Kidney epithelial cell (primary cell): ENCODE measurements at regions not wholly inside any gene's neighbourhood (a gene's known extent, or its start where the extent isn't known, plus 50 kb on each side); places are given as distances from the start of the nearest gene placed in this dataset.

Experiments
- DNase-seq: peaks from one replicate; pipeline ENCODE4 v3.0.0-alpha.2; 2010; ENCODE audit warnings: low read depth
- H3K27me3 ChIP-seq: 2 replicates; pipeline ENCODE4 v1.6.0; 2011; ENCODE audit warnings: low read length; ENCODE audit not compliant: control insufficient read depth, insufficient read depth
- H3K36me3 ChIP-seq: 2 replicates; pipeline ENCODE4 v1.5.1; 2011; ENCODE audit warnings: low read length; ENCODE audit not compliant: control insufficient read depth, insufficient read depth
- H3K4me3 ChIP-seq: 2 replicates; pipeline ENCODE4 v1.5.1; 2011; ENCODE audit warnings: low read depth, mild to moderate bottlenecking, control low read depth, low read length
- TF ChIP-seq, protein P1 (sequence below): IDR thresholded peaks from 2 replicates; pipeline ENCODE4 v1.5.1; 2011; ENCODE audit warnings: mild to moderate bottlenecking, moderate library complexity, low read length, control low read depth, inconsistent platforms; ENCODE audit not compliant: insufficient read depth, poor library complexity, severe bottlenecking

DNA sequence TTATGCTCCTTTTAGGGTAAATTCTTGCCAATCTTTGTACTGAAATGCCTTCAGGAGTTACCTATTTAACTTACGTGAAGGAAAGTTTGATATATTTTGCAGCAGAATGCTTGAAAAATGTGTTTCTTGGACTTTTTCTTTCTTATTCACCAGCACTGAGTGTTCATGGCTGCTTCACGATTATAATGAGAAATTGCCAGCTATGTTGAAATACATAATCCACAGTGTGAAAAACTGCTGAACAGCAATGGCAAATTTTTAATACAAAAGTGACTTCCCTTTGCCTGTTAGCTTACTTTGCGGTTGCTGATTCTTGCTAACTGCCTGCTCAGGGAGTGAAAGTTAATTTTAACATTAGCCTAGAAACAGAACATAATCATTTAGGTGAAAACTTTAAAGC, 153.8 kb upstream of the SLC4A4 start:
- TF ChIP-seq, protein P1, sequence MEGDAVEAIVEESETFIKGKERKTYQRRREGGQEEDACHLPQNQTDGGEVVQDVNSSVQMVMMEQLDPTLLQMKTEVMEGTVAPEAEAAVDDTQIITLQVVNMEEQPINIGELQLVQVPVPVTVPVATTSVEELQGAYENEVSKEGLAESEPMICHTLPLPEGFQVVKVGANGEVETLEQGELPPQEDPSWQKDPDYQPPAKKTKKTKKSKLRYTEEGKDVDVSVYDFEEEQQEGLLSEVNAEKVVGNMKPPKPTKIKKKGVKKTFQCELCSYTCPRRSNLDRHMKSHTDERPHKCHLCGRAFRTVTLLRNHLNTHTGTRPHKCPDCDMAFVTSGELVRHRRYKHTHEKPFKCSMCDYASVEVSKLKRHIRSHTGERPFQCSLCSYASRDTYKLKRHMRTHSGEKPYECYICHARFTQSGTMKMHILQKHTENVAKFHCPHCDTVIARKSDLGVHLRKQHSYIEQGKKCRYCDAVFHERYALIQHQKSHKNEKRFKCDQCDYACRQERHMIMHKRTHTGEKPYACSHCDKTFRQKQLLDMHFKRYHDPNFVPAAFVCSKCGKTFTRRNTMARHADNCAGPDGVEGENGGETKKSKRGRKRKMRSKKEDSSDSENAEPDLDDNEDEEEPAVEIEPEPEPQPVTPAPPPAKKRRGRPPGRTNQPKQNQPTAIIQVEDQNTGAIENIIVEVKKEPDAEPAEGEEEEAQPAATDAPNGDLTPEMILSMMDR: no peak
- Histone ChIP-seq H3K4me3 (no peak overlapping the region), H3K27me3 (no peaks in the 10 kb centered on the region), H3K36me3 (no peaks in the 10 kb centered on the region)
- no peak for DNase-seq

DNA sequence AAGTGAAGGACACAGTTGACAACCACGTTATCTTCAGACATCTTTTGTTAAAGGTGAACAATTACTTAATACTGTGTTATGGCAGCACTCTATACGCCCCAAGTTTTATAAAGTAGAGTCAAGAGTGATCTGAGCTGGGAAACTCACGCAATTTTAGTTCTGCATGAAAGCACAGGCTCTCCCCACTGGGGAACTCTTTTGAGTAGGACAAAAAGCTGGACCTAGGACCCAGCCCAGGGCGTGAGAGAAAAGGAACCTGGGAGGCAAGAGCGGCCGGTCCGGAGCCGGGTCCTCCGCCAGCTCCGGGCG, 152.6 kb upstream of the SLC4A4 start:
- no peaks in the 10 kb centered on the region for H3K36me3 ChIP-seq
- no peaks in the 10 kb centered on the region for H3K27me3 ChIP-seq
- DNase-seq: no peak
- TF ChIP-seq, protein P1: no peak
- peak overlapping the region; percentile 83 for H3K4me3 ChIP-seq

GRCh38 chr4:71186566-71187403, 152.0 kb upstream of the SLC4A4 start:
- TF ChIP-seq, protein P1: no peak
- DNase-seq: no peak
- H3K36me3 ChIP-seq: no peaks in the 10 kb centered on the region
- H3K4me3 ChIP-seq: peak overlapping the region; percentile 83
- H3K27me3 ChIP-seq: no peaks in the 10 kb centered on the region

DNA sequence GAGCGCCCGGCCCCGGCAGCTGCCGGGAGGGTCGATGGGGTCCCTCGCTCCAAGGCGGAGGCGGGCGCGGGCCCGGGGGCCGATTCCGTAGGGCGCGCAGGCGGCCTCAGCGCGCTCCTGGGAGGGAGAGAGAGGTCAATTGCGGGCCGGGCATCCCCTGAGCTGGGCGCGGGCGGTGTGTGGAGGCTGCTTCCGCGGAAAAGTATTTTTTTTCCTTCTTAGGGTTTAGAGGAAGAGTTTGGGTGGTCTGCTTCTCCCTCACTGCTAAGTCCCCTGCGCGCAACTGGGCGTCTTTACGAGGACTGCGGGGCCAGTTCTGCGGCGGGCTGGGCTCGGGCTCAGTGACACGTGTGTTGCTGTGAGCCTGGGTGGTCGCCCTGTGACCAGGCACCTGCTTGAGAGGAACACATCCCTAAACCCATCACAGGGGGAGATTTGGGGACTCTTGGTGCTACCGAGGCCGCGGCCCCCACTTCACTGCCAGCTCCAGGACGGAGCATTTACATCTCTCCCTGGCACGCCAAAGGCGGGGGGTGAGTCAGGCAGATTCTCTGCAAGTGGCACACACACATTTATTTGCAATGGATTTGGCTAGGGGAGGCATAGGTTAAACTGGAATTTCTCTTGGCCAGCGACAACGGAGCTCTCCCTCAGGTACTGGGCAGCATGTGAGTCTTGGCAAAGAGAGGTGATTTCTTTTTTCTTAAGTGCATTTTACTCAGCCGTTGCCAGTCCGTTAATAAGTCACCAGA, 151.2 kb upstream of the SLC4A4 start:
- Histone ChIP-seq H3K27me3 (no peaks in the 10 kb centered on the region), H3K36me3 (no peaks in the 10 kb centered on the region), H3K4me3 (peak overlapping the region; percentile 83)
- peak; percentile 86 for DNase-seq
- TF ChIP-seq, protein P1: no peak

GRCh38 chr4:71188156-71188640, 150.6 kb upstream of the SLC4A4 start:
- TF ChIP-seq, protein P1: peak; percentile 30
- no peak for DNase-seq
- no peaks in the 10 kb centered on the region for H3K27me3 ChIP-seq
- no peaks in the 10 kb centered on the region for H3K36me3 ChIP-seq
- peak overlapping the region; percentile 83 for H3K4me3 ChIP-seq

DNA sequence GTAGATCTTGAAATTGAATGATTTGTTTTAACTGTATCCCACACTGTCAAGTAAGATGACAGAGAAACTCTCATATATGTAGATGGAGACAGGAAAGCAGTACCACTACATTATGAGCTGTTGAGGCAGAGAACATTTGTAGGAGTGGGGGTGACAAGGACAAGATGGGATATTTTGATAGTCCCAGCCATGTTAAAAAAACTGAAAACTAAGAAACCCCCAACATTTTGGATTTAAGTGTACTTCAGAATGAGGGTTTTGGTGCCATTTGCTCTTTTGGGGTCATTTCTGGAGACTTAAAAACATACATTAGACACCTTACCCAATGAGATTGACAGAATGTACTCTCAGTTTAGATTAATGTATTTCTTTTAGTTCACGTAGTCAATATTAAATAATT, 149.9 kb upstream of the SLC4A4 start:
- no peaks in the 10 kb centered on the region for H3K36me3 ChIP-seq
- H3K27me3 ChIP-seq: no peaks in the 10 kb centered on the region
- H3K4me3 ChIP-seq: no peak overlapping the region
- no peak for DNase-seq
- TF ChIP-seq, protein P1: no peak
